ENCODE measurements at regions not wholly inside any gene's neighbourhood (a gene's known extent, or its start where the extent isn't known, plus 50 kb on each side); places are given as distances from the start of the nearest gene placed in this dataset.

GRCh38 chr2:242011516-242011915 lies 142.0 kb downstream of the RTP5 start:
- TF ChIP-seq CTCF (IDR thresholded peaks at IDR 0.05), result no peak
- no peak for TF ChIP-seq EP300 (IDR thresholded peaks at IDR 0.05)
- no peak for TF ChIP-seq POLR2AphosphoS5 (IDR thresholded peaks at IDR 0.05)

All from suprapubic skin (tissue), 4 donors.